Sigmoid colon (tissue), 6 donors: ENCODE measurements at regions not wholly inside any gene's neighbourhood (a gene's known extent, or its start where the extent isn't known, plus 50 kb on each side); places are given as distances from the start of the nearest gene placed in this dataset.
A peak's percentile ranks its signal among the peaks of the same experiment; 100 is the strongest.

ENCODE experiments used
- DNase-seq: peaks from one replicate; pipeline ENCODE4 v3.0.0-alpha.2; 2019
- H3K27ac ChIP-seq, 4 donors: fragments of 200-600 bp; sonication (generic); one replicate each; pipeline ENCODE4 v1.5.1; 2016 to 2019; ENCODE audit warnings: mild to moderate bottlenecking in 1 of 4
- H3K27me3 ChIP-seq, 3 donors: fragments of 200-600 bp; sonication (generic); one replicate each; pipeline ENCODE4 v1.5.1; 2019; ENCODE audit warnings: mild to moderate bottlenecking in 1 of 3
- H3K36me3 ChIP-seq, 4 donors: fragments of 200-600 bp; sonication (generic); one replicate each; pipeline ENCODE4 v1.5.1; 2016 to 2019
- H3K4me1 ChIP-seq, 4 donors: fragments of 200-600 bp; sonication (generic); one replicate each; pipeline ENCODE4 v1.5.1; 2017 to 2019
- H3K4me3 ChIP-seq, 4 donors: fragments of 200-600 bp; sonication (generic); one replicate each; pipeline ENCODE4 v1.5.1; 2017 to 2019; ENCODE audit warnings: mild to moderate bottlenecking in 2 of 4, moderate library complexity in 1 of 4
- H3K9me3 ChIP-seq, 4 donors: fragments of 200-600 bp in 3 of 4; sonication (generic) in 3 of 4; one replicate each; pipeline versions ENCODE4 v1.5.1 to v1.6.1; 2013 to 2019
- CTCF ChIP-seq, 4 experiments: fragments of 450-650 bp in 3 of 4; fragments of 200-600 bp in 1 of 4; IDR thresholded peaks; one replicate each; pipeline ENCODE4 v1.5.1; 2016 to 2019; ENCODE audit warnings: antibody characterized with exemption in 4 of 4, mild to moderate bottlenecking in 3 of 4, moderate library complexity in 2 of 4
- EP300 ChIP-seq, 4 donors: sonication (generic); formaldehyde crosslinking; IDR thresholded peaks; one replicate each; pipeline ENCODE4 v1.6.1; 2017; ENCODE audit warnings: antibody characterized with exemption in 4 of 4
- POLR2A ChIP-seq, 2 donors: fragments of 450-650 bp; IDR thresholded peaks; one replicate each; pipeline ENCODE4 v1.6.1; 2016; ENCODE audit warnings: antibody characterized with exemption in 2 of 2, mild to moderate bottlenecking in 2 of 2, moderate library complexity in 2 of 2
- POLR2AphosphoS5 ChIP-seq, 4 donors: sonication (generic); formaldehyde crosslinking; IDR thresholded peaks; one replicate each; pipeline ENCODE4 v1.6.1; 2017; ENCODE audit warnings: antibody characterized with exemption in 4 of 4
- WGBS, 2 donors: extraction: QIAGEN DNeasy Blood & Tissue Kit; methylation state at CpG; one replicate each; pipeline ENCODE4 v1.1.7; 2013; 5-methylcytosine and 5-hydroxymethylcytosine counted together
- intact Hi-C: fragments of 100-400 bp; cut with DNase I; formaldehyde crosslinking; loops from one replicate; pipeline ENCODE4 v1.15.1; 2023
- donor health status: healthy with polysubstance abuse.
- donor health status: healthy.

GRCh38 chr10:110423650-110424049 lies 74.1 kb upstream of the DUSP5 start:
- Histone ChIP-seq H3K4me3 (no peak overlapping the region), H3K36me3 (no peaks in the 10 kb centered on the region), H3K27ac (no peak overlapping the region), H3K27me3 (no peaks in the 10 kb centered on the region), H3K9me3 (no peaks in the 10 kb centered on the region), H3K4me1 (peaks cover 0 to 7% (median 0%) of the 10 kb centered on the region in 4 donors)
- DNase-seq = no peak
- intact Hi-C loops = no loop called here
- WGBS, 2 donors = 69 to 71% methylated on average over 6 of the region's 6 CpGs
- no peak for TF ChIP-seq CTCF (IDR thresholded peaks at IDR 0.05)
- no peak for TF ChIP-seq POLR2AphosphoS5 (IDR thresholded peaks at IDR 0.05)
- TF ChIP-seq EP300 (IDR thresholded peaks at IDR 0.05) = no peak
- TF ChIP-seq POLR2A (IDR thresholded peaks at IDR 0.05) = no peak

GRCh38 chr10:110425684-110426293 lies 71.9 kb upstream of the DUSP5 start:
- Histone ChIP-seq H3K27ac (peak overlapping the region in 1 of 4 donors; percentile 49), H3K4me1 (peaks cover 0 to 7% (median 0%) of the 10 kb centered on the region in 4 donors), H3K9me3 (no peaks in the 10 kb centered on the region), H3K36me3 (no peaks in the 10 kb centered on the region), H3K4me3 (no peak overlapping the region), H3K27me3 (no peaks in the 10 kb centered on the region)
- no peak for DNase-seq
- WGBS, 2 donors = 66 to 82% methylated on average over 11 of the region's 11 CpGs
- TF ChIP-seq CTCF (IDR thresholded peaks at IDR 0.05) = no peak
- TF ChIP-seq POLR2AphosphoS5 (IDR thresholded peaks at IDR 0.05) = no peak
- no peak for TF ChIP-seq EP300 (IDR thresholded peaks at IDR 0.05)
- intact Hi-C loops = no loop called here

- peaks cover 0 to 7% (median 0%) of the 10 kb centered on the region in 4 donors for H3K4me1 ChIP-seq
- DNase-seq = no peak
- no peak overlapping the region for H3K4me3 ChIP-seq
- WGBS, 2 donors = 56 to 66% methylated on average over 14 of the region's 14 CpGs
- intact Hi-C loops = no loop called here
- no peaks in the 10 kb centered on the region for H3K9me3 ChIP-seq
- no peaks in the 10 kb centered on the region for H3K36me3 ChIP-seq
- H3K27ac ChIP-seq = peak overlapping the region in 1 of 4 donors; percentile 49
- TF ChIP-seq CTCF (IDR thresholded peaks at IDR 0.05) (no peak), EP300 (IDR thresholded peaks at IDR 0.05) (no peak), POLR2AphosphoS5 (IDR thresholded peaks at IDR 0.05) (no peak), POLR2A (IDR thresholded peaks at IDR 0.05) (no peak)
- H3K27me3 ChIP-seq = no peaks in the 10 kb centered on the region
These were observed 71.2 kb upstream of the DUSP5 start for GRCh38 chr10:110426294-110427181.

GRCh38 chr10:110429301-110429700 lies 68.4 kb upstream of the DUSP5 start:
- Histone ChIP-seq H3K9me3 (no peaks in the 10 kb centered on the region), H3K36me3 (no peaks in the 10 kb centered on the region), H3K27me3 (no peaks in the 10 kb centered on the region), H3K4me3 (no peak overlapping the region), H3K4me1 (peaks cover 0 to 7% (median 0%) of the 10 kb centered on the region in 4 donors), H3K27ac (no peak overlapping the region)
- peak; percentile 22 for DNase-seq
- WGBS, 2 donors = 76 to 94% methylated on average over 2 of the region's 2 CpGs
- intact Hi-C loops = no loop called here
- TF ChIP-seq CTCF (IDR thresholded peaks at IDR 0.05) (no peak), POLR2A (IDR thresholded peaks at IDR 0.05) (no peak), EP300 (IDR thresholded peaks at IDR 0.05) (no peak)
